LNCaP clone FGC (cell line): ENCODE measurements at regions not wholly inside any gene's neighbourhood (a gene's known extent, or its start where the extent isn't known, plus 50 kb on each side); places are given as distances from the start of the nearest gene placed in this dataset.

ENCODE experiments used
- DNase-seq: peaks from one replicate; pipeline ENCODE4 v3.0.0-alpha.2; 2011; ENCODE audit warnings: low read depth
- H3K4me3 ChIP-seq: 2 replicates; pipeline ENCODE4 v1.5.1; 2011; ENCODE audit warnings: mild to moderate bottlenecking, low read depth, low read length, control low read depth
- CTCF ChIP-seq: IDR thresholded peaks from 2 replicates; pipeline ENCODE4 v1.5.1; 2012; ENCODE audit warnings: mild to moderate bottlenecking; ENCODE audit not compliant: control insufficient read depth, insufficient read depth; ENCODE audit errors: extremely low read depth

GRCh38 chr5:162990063-162990462 is 447.3 kb upstream of the CCNG1 start:
- H3K4me3 ChIP-seq: no peak overlapping the region
- DNase-seq: no peak
- TF ChIP-seq CTCF: no peak

- TF ChIP-seq CTCF: no peak
- no peak overlapping the region for H3K4me3 ChIP-seq
- no peak for DNase-seq
These were observed 446.4 kb upstream of the CCNG1 start for GRCh38 chr5:162990856-162991497.

- DNase-seq: no peak
- no peak for TF ChIP-seq CTCF
- no peak overlapping the region for H3K4me3 ChIP-seq
These were observed 441.8 kb upstream of the CCNG1 start for GRCh38 chr5:162995568-162995967.

GRCh38 chr5:162996053-162996452 is 441.3 kb upstream of the CCNG1 start:
- no peak for TF ChIP-seq CTCF
- no peak for DNase-seq
- H3K4me3 ChIP-seq: no peak overlapping the region

GRCh38 chr5:163005949-163006348 is 431.4 kb upstream of the CCNG1 start:
- no peak for TF ChIP-seq CTCF
- no peak for DNase-seq
- H3K4me3 ChIP-seq: no peak overlapping the region

- DNase-seq: no peak
- no peak for TF ChIP-seq CTCF
- no peak overlapping the region for H3K4me3 ChIP-seq
These were observed 414.7 kb upstream of the CCNG1 start for GRCh38 chr5:163022582-163023128.

- no peak for TF ChIP-seq CTCF
- no peak overlapping the region for H3K4me3 ChIP-seq
- no peak for DNase-seq
These were observed 413.5 kb upstream of the CCNG1 start for GRCh38 chr5:163023846-163024245.
